Mucosa of rectum (tissue), 2 donors: ENCODE measurements at regions not wholly inside any gene's neighbourhood (a gene's known extent, or its start where the extent isn't known, plus 50 kb on each side); places are given as distances from the start of the nearest gene placed in this dataset.
A peak's percentile ranks its signal among the peaks of the same experiment; 100 is the strongest.

Source experiments
- H3K27ac ChIP-seq, 2 donors: one replicate each; pipeline ENCODE4 v1.7.0; 2013; ENCODE audit warnings: inconsistent platforms in 2 of 2, low read depth in 2 of 2, low read length in 2 of 2
- H3K27me3 ChIP-seq, 2 donors: one replicate each; pipeline ENCODE4 v1.7.0; 2013; ENCODE audit warnings: low read length in 2 of 2; ENCODE audit not compliant: control insufficient read depth in 2 of 2, insufficient read depth in 2 of 2
- H3K36me3 ChIP-seq, 2 donors: one replicate each; pipeline ENCODE4 v1.7.0; 2013; ENCODE audit warnings: low read length in 2 of 2; ENCODE audit not compliant: control insufficient read depth in 2 of 2, insufficient read depth in 2 of 2
- H3K4me1 ChIP-seq, 2 donors: one replicate each; pipeline ENCODE4 v1.7.0; 2013; ENCODE audit warnings: low read length in 2 of 2, mild to moderate bottlenecking in 1 of 2; ENCODE audit not compliant: control insufficient read depth in 2 of 2, insufficient read depth in 2 of 2
- H3K4me3 ChIP-seq, 2 donors: one replicate each; pipeline ENCODE4 v1.7.0; 2013; ENCODE audit warnings: low read length in 2 of 2
- H3K9ac ChIP-seq, 2 donors: one replicate each; pipeline ENCODE4 v1.7.0; 2013; ENCODE audit warnings: low read length in 2 of 2, low read depth in 1 of 2, mild to moderate bottlenecking in 1 of 2
- H3K9me3 ChIP-seq, 2 donors: one replicate each; pipeline ENCODE4 v1.7.0; 2013; ENCODE audit warnings: low read length in 2 of 2; ENCODE audit not compliant: control insufficient read depth in 2 of 2
- donor health status: healthy.
- donor health status: Normal muscosa, but diverticular disease.

GRCh38 chr11:128407962-128408361 is 179.4 kb downstream of the ETS1 start:
- H3K4me3 ChIP-seq = no peak overlapping the region
- H3K9me3 ChIP-seq = no peaks in the 10 kb centered on the region
- H3K36me3 ChIP-seq = no peaks in the 10 kb centered on the region
- H3K27ac ChIP-seq = no peak overlapping the region
- H3K27me3 ChIP-seq = no peaks in the 10 kb centered on the region
- no peak overlapping the region for H3K9ac ChIP-seq
- peaks cover 5 to 18% of the 10 kb centered on the region in 2 donors for H3K4me1 ChIP-seq

- Histone ChIP-seq H3K27me3 (no peaks in the 10 kb centered on the region), H3K9ac (no peak overlapping the region), H3K36me3 (no peaks in the 10 kb centered on the region), H3K4me3 (peak overlapping the region in 1 of 2 donors; percentile 27), H3K4me1 (peaks cover 1 to 5% of the 10 kb centered on the region in 2 donors), H3K27ac (peak overlapping the region; percentile 4 to 57), H3K9me3 (no peaks in the 10 kb centered on the region)
These were observed 181.4 kb downstream of the ETS1 start for GRCh38 chr11:128405714-128406662.

- H3K4me1 ChIP-seq = peaks cover 0 to 5% of the 10 kb centered on the region in 2 donors
- no peaks in the 10 kb centered on the region for H3K9me3 ChIP-seq
- no peak overlapping the region for H3K9ac ChIP-seq
- H3K4me3 ChIP-seq = no peak overlapping the region
- H3K27me3 ChIP-seq = no peaks in the 10 kb centered on the region
- H3K27ac ChIP-seq = peak overlapping the region in 1 of 2 donors; percentile 4
- H3K36me3 ChIP-seq = no peaks in the 10 kb centered on the region
These were observed 182.2 kb downstream of the ETS1 start for GRCh38 chr11:128405112-128405511.

- no peaks in the 10 kb centered on the region for H3K9me3 ChIP-seq
These were observed 182.9 kb downstream of the ETS1 start for GRCh38 chr11:128404437-128404836.

GRCh38 chr11:128400382-128401203 is 186.8 kb downstream of the ETS1 start:
- no peak overlapping the region for H3K27ac ChIP-seq
- H3K36me3 ChIP-seq = no peaks in the 10 kb centered on the region
- no peak overlapping the region for H3K4me3 ChIP-seq
- no peaks in the 10 kb centered on the region for H3K27me3 ChIP-seq
- no peak overlapping the region for H3K9ac ChIP-seq
- H3K4me1 ChIP-seq = no peaks in the 10 kb centered on the region
- no peaks in the 10 kb centered on the region for H3K9me3 ChIP-seq

More at GRCh38 chr11:128404437-128404836, 182.9 kb downstream of the ETS1 start:
- no peak overlapping the region for H3K27ac ChIP-seq
- H3K4me1 ChIP-seq = peaks cover 0 to 5% of the 10 kb centered on the region in 2 donors
- no peaks in the 10 kb centered on the region for H3K36me3 ChIP-seq
- H3K4me3 ChIP-seq = no peak overlapping the region
- no peak overlapping the region for H3K9ac ChIP-seq
- no peaks in the 10 kb centered on the region for H3K27me3 ChIP-seq

GRCh38 chr11:128399251-128400121 is 187.9 kb downstream of the ETS1 start:
- no peak overlapping the region for H3K9ac ChIP-seq
- H3K27me3 ChIP-seq = no peaks in the 10 kb centered on the region
- H3K27ac ChIP-seq = no peak overlapping the region
- no peaks in the 10 kb centered on the region for H3K36me3 ChIP-seq
- no peak overlapping the region for H3K4me3 ChIP-seq
- no peaks in the 10 kb centered on the region for H3K9me3 ChIP-seq
- peaks cover 0 to 2% of the 10 kb centered on the region in 2 donors for H3K4me1 ChIP-seq

GRCh38 chr11:128398517-128399250 is 188.7 kb downstream of the ETS1 start:
- Histone ChIP-seq H3K4me3 (no peak overlapping the region), H3K27ac (no peak overlapping the region), H3K9me3 (no peaks in the 10 kb centered on the region), H3K9ac (no peak overlapping the region), H3K27me3 (no peaks in the 10 kb centered on the region), H3K36me3 (no peaks in the 10 kb centered on the region), H3K4me1 (peaks cover 0 to 3% of the 10 kb centered on the region in 2 donors)

GRCh38 chr11:128397362-128397761 is 190.0 kb downstream of the ETS1 start:
- Histone ChIP-seq H3K4me1 (peaks cover 0 to 3% of the 10 kb centered on the region in 2 donors), H3K9ac (no peak overlapping the region), H3K4me3 (no peak overlapping the region), H3K36me3 (no peaks in the 10 kb centered on the region), H3K27ac (no peak overlapping the region), H3K9me3 (no peaks in the 10 kb centered on the region), H3K27me3 (no peaks in the 10 kb centered on the region)

- Histone ChIP-seq H3K36me3 (no peaks in the 10 kb centered on the region), H3K4me1 (peaks cover 0 to 7% of the 10 kb centered on the region in 2 donors), H3K9me3 (no peaks in the 10 kb centered on the region), H3K9ac (no peak overlapping the region), H3K27me3 (no peaks in the 10 kb centered on the region), H3K27ac (no peak overlapping the region), H3K4me3 (no peak overlapping the region)
These were observed 192.8 kb downstream of the ETS1 start for GRCh38 chr11:128394431-128395089.
